ENCODE measurements at regions not wholly inside any gene's neighbourhood (a gene's known extent, or its start where the extent isn't known, plus 50 kb on each side); places are given as distances from the start of the nearest gene placed in this dataset.

- no peak for TF ChIP-seq CTCF (IDR thresholded peaks at IDR 0.05)
- TF ChIP-seq POLR2A (IDR thresholded peaks at IDR 0.05), result no peak
- no peak for TF ChIP-seq EP300 (IDR thresholded peaks at IDR 0.05)
Observed at GRCh38 chrX:69216446-69216845, 51.2 kb upstream of the PJA1 start.

Data from gastroesophageal sphincter (tissue), 3 donors.